ENCODE measurements at regions not wholly inside any gene's neighbourhood (a gene's known extent, or its start where the extent isn't known, plus 50 kb on each side); places are given as distances from the start of the nearest gene placed in this dataset.

GRCh38 chr10:33529234-33529633 is 194.8 kb upstream of the NRP1 start:
- DNase-seq (ENCODE audit: low read depth in 4 of 4, low spot score in 2 of 4), result no peak

GRCh38 chr10:33524966-33525365 is 190.5 kb upstream of the NRP1 start:
- no peak for DNase-seq (ENCODE audit: low read depth in 4 of 4, low spot score in 2 of 4)

- DNase-seq (ENCODE audit: low read depth in 4 of 4, low spot score in 2 of 4), result no peak
These were observed 189.6 kb upstream of the NRP1 start for GRCh38 chr10:33524041-33524440.

GRCh38 chr10:33523236-33523792 is 188.8 kb upstream of the NRP1 start:
- no peak for DNase-seq (ENCODE audit: low read depth in 4 of 4, low spot score in 2 of 4)

GRCh38 chr10:33521904-33522303 is 187.4 kb upstream of the NRP1 start:
- DNase-seq (ENCODE audit: low read depth in 4 of 4, low spot score in 2 of 4), result no peak

- no peak for DNase-seq (ENCODE audit: low read depth in 4 of 4, low spot score in 2 of 4)
These were observed 186.6 kb upstream of the NRP1 start for GRCh38 chr10:33521062-33521461.

GRCh38 chr10:33520223-33520622 is 185.8 kb upstream of the NRP1 start:
- DNase-seq (ENCODE audit: low read depth in 4 of 4, low spot score in 2 of 4), result no peak

GRCh38 chr10:33519130-33519860 is 184.8 kb upstream of the NRP1 start:
- DNase-seq (ENCODE audit: low read depth in 4 of 4, low spot score in 2 of 4), result no peak

- no peak for DNase-seq (ENCODE audit: low read depth in 4 of 4, low spot score in 2 of 4)
These were observed 175.7 kb upstream of the NRP1 start for GRCh38 chr10:33510206-33510605.

- peak in 1 of 4 donors; percentile 68 for DNase-seq (ENCODE audit: low read depth in 4 of 4, low spot score in 2 of 4)
These were observed 174.9 kb upstream of the NRP1 start for GRCh38 chr10:33509231-33509831.

- no peak for DNase-seq (ENCODE audit: low read depth in 4 of 4, low spot score in 2 of 4)
These were observed 173.4 kb upstream of the NRP1 start for GRCh38 chr10:33507662-33508425.

- no peak for DNase-seq (ENCODE audit: low read depth in 4 of 4, low spot score in 2 of 4)
These were observed 172.6 kb upstream of the NRP1 start for GRCh38 chr10:33506838-33507661.

- DNase-seq (ENCODE audit: low read depth in 4 of 4, low spot score in 2 of 4), result no peak
These were observed 171.9 kb upstream of the NRP1 start for GRCh38 chr10:33506391-33506790.

GRCh38 chr10:33501161-33501560 is 166.7 kb upstream of the NRP1 start:
- no peak for DNase-seq (ENCODE audit: low read depth in 4 of 4, low spot score in 2 of 4)

- peak; percentile 73 to 89 (median 86) for DNase-seq (ENCODE audit: low read depth in 4 of 4, low spot score in 2 of 4)
These were observed 164.0 kb upstream of the NRP1 start for GRCh38 chr10:33498391-33498891.

- DNase-seq (ENCODE audit: low read depth in 4 of 4, low spot score in 2 of 4), result no peak
These were observed 162.9 kb upstream of the NRP1 start for GRCh38 chr10:33497338-33497737.

- DNase-seq (ENCODE audit: low read depth in 4 of 4, low spot score in 2 of 4), result no peak
These were observed 161.6 kb upstream of the NRP1 start for GRCh38 chr10:33496096-33496495.

GRCh38 chr10:33494694-33495265 is 160.3 kb upstream of the NRP1 start:
- no peak for DNase-seq (ENCODE audit: low read depth in 4 of 4, low spot score in 2 of 4)

GRCh38 chr10:33493978-33494377 is 159.5 kb upstream of the NRP1 start:
- no peak for DNase-seq (ENCODE audit: low read depth in 4 of 4, low spot score in 2 of 4)

- DNase-seq (ENCODE audit: low read depth in 4 of 4, low spot score in 2 of 4), result no peak
These were observed 159.0 kb upstream of the NRP1 start for GRCh38 chr10:33493497-33493896.

Measured in left renal cortex interstitium (tissue), 4 donors.